BJ (cell line): ENCODE measurements at regions not wholly inside any gene's neighbourhood (a gene's known extent, or its start where the extent isn't known, plus 50 kb on each side); places are given as distances from the start of the nearest gene placed in this dataset.

ENCODE experiments used
- CTCF ChIA-PET: fragments of 350-600 bp; formaldehyde crosslinking; extraction: SDS; loops from one replicate; lab custom pipeline; 2021; ENCODE audit warnings: antibody characterized with exemption, inconsistent platforms; lab: Yijun Ruan, JAX
- POLR2A ChIA-PET: fragments of 300-600 bp; sonication (Branson Sonifier 250); formaldehyde crosslinking; extraction: SDS; loops from one replicate; lab custom pipeline; 2021; ENCODE audit warnings: antibody characterized with exemption; lab: Charles Lee
- DNase-seq: peaks from one replicate; pipeline ENCODE4 v3.0.0-alpha.2; 2011; ENCODE audit warnings: low read depth
- H3K27me3 ChIP-seq: 2 replicates; pipeline ENCODE4 v1.6.0; 2011; ENCODE audit warnings: low read length; ENCODE audit not compliant: control insufficient read depth, insufficient read depth
- H3K36me3 ChIP-seq: 2 replicates; pipeline ENCODE4 v1.5.1; 2011; ENCODE audit warnings: low read length; ENCODE audit not compliant: control insufficient read depth, insufficient read depth
- H3K4me3 ChIP-seq: 2 replicates; pipeline ENCODE4 v1.5.1; 2011; ENCODE audit warnings: low read depth, mild to moderate bottlenecking, control low read depth, low read length
- TF ChIP-seq, protein P1 (sequence below): IDR thresholded peaks from 2 replicates; pipeline ENCODE4 v1.5.1; 2011; ENCODE audit warnings: low read depth, mild to moderate bottlenecking, control low read depth, inconsistent platforms, low read length, moderate library complexity; ENCODE audit not compliant: insufficient read depth

DNA sequence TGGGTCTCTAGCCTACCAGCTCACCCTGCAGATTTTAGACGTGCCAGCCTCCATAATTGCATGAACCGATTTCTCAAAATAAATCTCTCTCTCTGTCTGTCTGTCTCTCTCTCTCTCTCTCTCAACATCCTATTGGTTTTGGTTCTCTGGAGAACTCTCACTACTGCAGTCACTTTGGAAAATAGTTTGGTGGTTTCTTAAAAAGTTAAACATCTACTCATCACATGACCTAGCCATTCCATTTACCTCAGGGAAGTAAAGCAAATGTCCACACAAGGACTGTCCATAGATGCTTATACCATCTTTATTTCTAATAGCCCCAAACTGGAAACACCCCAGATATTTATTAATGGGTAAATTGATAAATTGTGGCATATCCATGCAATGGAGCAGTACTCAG, 119.5 kb downstream of the SNX19 start:
- POLR2A ChIA-PET = no interaction called here
- Histone ChIP-seq H3K36me3 (no peaks in the 10 kb centered on the region), H3K4me3 (no peak overlapping the region), H3K27me3 (no peaks in the 10 kb centered on the region; the same call in 1 of the 2 replicates)
- TF ChIP-seq, protein P1, sequence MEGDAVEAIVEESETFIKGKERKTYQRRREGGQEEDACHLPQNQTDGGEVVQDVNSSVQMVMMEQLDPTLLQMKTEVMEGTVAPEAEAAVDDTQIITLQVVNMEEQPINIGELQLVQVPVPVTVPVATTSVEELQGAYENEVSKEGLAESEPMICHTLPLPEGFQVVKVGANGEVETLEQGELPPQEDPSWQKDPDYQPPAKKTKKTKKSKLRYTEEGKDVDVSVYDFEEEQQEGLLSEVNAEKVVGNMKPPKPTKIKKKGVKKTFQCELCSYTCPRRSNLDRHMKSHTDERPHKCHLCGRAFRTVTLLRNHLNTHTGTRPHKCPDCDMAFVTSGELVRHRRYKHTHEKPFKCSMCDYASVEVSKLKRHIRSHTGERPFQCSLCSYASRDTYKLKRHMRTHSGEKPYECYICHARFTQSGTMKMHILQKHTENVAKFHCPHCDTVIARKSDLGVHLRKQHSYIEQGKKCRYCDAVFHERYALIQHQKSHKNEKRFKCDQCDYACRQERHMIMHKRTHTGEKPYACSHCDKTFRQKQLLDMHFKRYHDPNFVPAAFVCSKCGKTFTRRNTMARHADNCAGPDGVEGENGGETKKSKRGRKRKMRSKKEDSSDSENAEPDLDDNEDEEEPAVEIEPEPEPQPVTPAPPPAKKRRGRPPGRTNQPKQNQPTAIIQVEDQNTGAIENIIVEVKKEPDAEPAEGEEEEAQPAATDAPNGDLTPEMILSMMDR = no peak
- CTCF ChIA-PET = interaction anchor here (0.6 kb wide), 1 partner anchor 13 kb away, joined by 3 read pairs; no protein-coding TSS in a partner anchor
- DNase-seq = no peak

DNA sequence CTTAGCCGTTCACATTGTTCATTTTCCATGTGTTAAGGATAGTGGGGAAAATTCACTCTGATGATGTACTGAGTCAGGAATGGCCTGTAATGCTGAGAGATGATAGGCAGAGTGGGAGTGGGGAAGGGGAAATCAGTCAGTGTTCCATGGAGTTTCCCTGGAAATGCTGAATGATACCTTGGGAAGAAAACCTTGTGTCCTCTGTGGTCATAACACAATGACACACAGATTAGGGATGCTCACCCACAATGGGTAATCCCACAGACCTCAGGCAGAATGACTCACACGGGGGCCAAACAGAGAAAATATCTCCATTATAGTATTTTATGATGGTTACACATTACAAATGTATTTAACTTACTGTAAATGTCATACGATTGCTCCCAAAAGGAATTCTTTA, 118.0 kb downstream of the SNX19 start:
- CTCF ChIA-PET = no interaction called here
- peak; percentile 91 for DNase-seq
- Histone ChIP-seq H3K36me3 (no peaks in the 10 kb centered on the region), H3K4me3 (no peak overlapping the region), H3K27me3 (no peaks in the 10 kb centered on the region; the same call in 1 of the 2 replicates)
- POLR2A ChIA-PET = interaction anchor here (0.5 kb wide), 1 partner anchor 204 kb away, joined by 3 read pairs; no protein-coding TSS in a partner anchor
- TF ChIP-seq, protein P1 = no peak

DNA sequence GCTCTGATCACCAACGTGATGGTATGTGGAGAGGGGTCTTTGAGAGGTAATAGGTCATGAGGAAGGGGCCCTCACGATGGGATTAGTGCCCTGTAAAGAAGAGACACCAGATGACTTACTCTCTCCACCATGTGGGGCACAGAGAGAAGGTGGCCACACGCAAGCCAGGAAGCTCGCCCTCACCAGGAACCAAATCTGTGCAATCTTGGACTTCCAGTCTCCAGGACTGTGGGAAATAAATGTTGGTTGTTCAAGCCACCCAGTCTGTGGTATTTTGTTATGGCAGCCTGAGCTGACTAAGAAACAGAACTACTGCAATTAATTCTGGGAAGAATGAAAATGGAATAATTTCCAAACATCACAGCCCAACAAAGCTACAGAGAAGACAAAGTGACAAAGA, 117.5 kb downstream of the SNX19 start:
- ChIA-PET CTCF (no interaction called here), POLR2A (no interaction called here)
- no peaks in the 10 kb centered on the region for H3K27me3 ChIP-seq
- TF ChIP-seq, protein P1 = no peak
- DNase-seq = no peak
- H3K36me3 ChIP-seq = no peaks in the 10 kb centered on the region
- no peak overlapping the region for H3K4me3 ChIP-seq

DNA sequence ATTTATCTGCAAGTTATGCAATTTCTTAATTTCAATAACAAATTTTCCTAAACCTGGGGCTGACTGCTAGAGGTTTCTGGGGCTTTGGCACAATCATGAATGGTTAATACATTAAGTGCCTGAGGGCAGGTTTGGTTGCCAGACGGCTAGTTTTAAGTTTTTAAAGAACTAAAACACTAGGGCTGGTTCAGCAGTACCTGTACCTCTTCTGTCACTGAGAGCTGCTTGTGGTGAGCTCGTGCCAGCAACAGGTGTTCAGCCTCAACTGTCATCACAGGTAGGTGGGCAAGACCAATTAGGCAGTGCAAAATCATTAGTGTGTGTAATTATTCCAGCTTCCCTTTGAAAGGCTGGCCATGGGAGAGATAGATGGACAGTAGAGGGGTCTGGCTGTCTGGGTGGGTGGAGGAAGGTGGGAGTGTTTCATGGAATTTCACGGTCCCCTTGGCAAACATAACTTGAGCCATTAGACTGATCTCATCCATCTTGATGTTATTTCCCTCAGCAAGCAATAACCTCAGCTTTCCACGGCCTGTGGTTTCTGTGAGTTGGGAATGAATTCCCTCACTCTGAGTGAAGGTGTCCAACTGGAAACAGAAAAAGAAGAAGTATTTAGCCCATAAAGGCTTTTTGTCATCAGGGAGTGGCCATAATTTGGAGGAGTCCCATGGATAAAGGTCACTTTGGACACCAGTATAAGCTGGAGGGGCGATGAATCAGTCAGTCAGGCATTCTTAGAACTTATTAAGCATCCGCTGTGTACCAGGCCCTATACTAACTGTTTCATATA, 114.8 kb downstream of the SNX19 start:
- Histone ChIP-seq H3K4me3 (no peak overlapping the region), H3K27me3 (no peaks in the 10 kb centered on the region), H3K36me3 (no peaks in the 10 kb centered on the region)
- POLR2A ChIA-PET = interaction anchor here (1.1 kb wide), 1 partner anchor 29 kb away, joined by 5 read pairs; no protein-coding TSS in a partner anchor
- peak; percentile 90 for DNase-seq
- CTCF ChIA-PET = interaction anchor here (0.6 to 1.4 kb wide), 2 partner anchors 105 to 367 kb away, joined by 3 to 4 read pairs; no protein-coding TSS in a partner anchor
- TF ChIP-seq, protein P1 = no peak

GRCh38 chr11:130802567-130802966, 113.7 kb downstream of the SNX19 start:
- Histone ChIP-seq H3K27me3 (no peaks in the 10 kb centered on the region), H3K4me3 (no peak overlapping the region), H3K36me3 (no peaks in the 10 kb centered on the region)
- POLR2A ChIA-PET = interaction anchor here (0.6 kb wide), 1 partner anchor 27 kb away, joined by 3 read pairs; no protein-coding TSS in a partner anchor
- CTCF ChIA-PET = interaction anchor here (0.6 to 0.7 kb wide), 2 partner anchors 9 to 12 kb away, joined by 3 read pairs; no protein-coding TSS in a partner anchor
- no peak for DNase-seq
- TF ChIP-seq, protein P1 = no peak
